Endothelial cell of umbilical vein (primary cell): ENCODE measurements at regions not wholly inside any gene's neighbourhood (a gene's known extent, or its start where the extent isn't known, plus 50 kb on each side); places are given as distances from the start of the nearest gene placed in this dataset.

Experiments used
- BruUV-seq: library from RNA; stranded (reverse); fragments of 400-500 nt; replicated peaks from 2 replicates; lab custom pipeline; 2021; lab: Mats Ljungman, UMichigan
- CTCF ChIA-PET: fragments of 300-600, 350-600 bp; sonication (Branson Sonifier 250); formaldehyde crosslinking; loops from one replicate; lab custom pipeline; 2021; ENCODE audit warnings: antibody characterized with exemption, inconsistent platforms; lab: Charles Lee
- POLR2A ChIA-PET: fragments of 300-600, 350-600 bp; sonication (Branson Sonifier 250); formaldehyde crosslinking; loops from one replicate; lab custom pipeline; 2021; ENCODE audit warnings: antibody characterized with exemption, inconsistent platforms; lab: Charles Lee
- DNase-seq: peaks from one replicate; pipeline ENCODE4 v3.0.0-alpha.2; 2011; ENCODE audit warnings: low read depth, low spot score
- FAIRE-seq: peaks from 2 replicates; lab custom pipeline; 2011; peaks lifted over from hg19 to GRCh38; lab: Jason Lieb, UNC
- H2AFZ ChIP-seq: 2 replicates; pipeline ENCODE4 v1.6.0; 2012; ENCODE audit warnings: low read depth, low read length, control low read depth, inconsistent platforms
- H3K27ac ChIP-seq: 2 replicates; pipeline ENCODE4 v1.5.1; 2011; ENCODE audit warnings: low read depth, mild to moderate bottlenecking, control low read depth, low read length, moderate library complexity; ENCODE audit not compliant: insufficient read depth
- H3K27me3 ChIP-seq, 2 experiments: 2 replicates each; pipeline versions ENCODE4 v1.6.0 to v1.6.1; 2011; ENCODE audit warnings: low read length in 2 of 2, mixed read lengths in 1 of 2; ENCODE audit not compliant: control insufficient read depth in 2 of 2, insufficient read depth in 2 of 2
- H3K36me3 ChIP-seq, 2 experiments: 2 replicates in 1 of 2; 3 replicates in 1 of 2; pipeline ENCODE4 v1.5.1; 2011; ENCODE audit warnings: low read length in 2 of 2, mild to moderate bottlenecking in 1 of 2, moderate library complexity in 1 of 2; ENCODE audit not compliant: control insufficient read depth in 2 of 2, insufficient read depth in 2 of 2; ENCODE audit errors: extremely low read depth in 1 of 2
- H3K4me1 ChIP-seq: 3 replicates; pipeline ENCODE4 v1.5.1; 2011; ENCODE audit warnings: mild to moderate bottlenecking, low read length; ENCODE audit not compliant: control insufficient read depth, insufficient read depth; ENCODE audit errors: extremely low read depth
- H3K4me2 ChIP-seq: 2 replicates; pipeline ENCODE4 v1.6.1; 2011; ENCODE audit warnings: low read length, control low read depth, mixed read lengths; ENCODE audit not compliant: insufficient read depth
- H3K4me3 ChIP-seq, 3 experiments: fragments of 200-600 bp in 1 of 3; sonication (generic), shearing (Covaris generic) in 1 of 3; replicated peaks in 1 of 3; 2 replicates each; pipeline ENCODE4 v1.5.1; 2011 to 2016; ENCODE audit warnings: control low read depth in 3 of 3, low read length in 3 of 3, mild to moderate bottlenecking in 2 of 3, inconsistent platforms in 1 of 3, low read depth in 1 of 3, moderate library complexity in 1 of 3; ENCODE audit not compliant: insufficient read depth in 1 of 3
- H3K79me2 ChIP-seq: 2 replicates; pipeline ENCODE4 v1.6.0; 2012; ENCODE audit warnings: low read length, inconsistent platforms; ENCODE audit not compliant: control insufficient read depth, insufficient read depth
- H3K9ac ChIP-seq: replicated peaks from 2 replicates; pipeline ENCODE3; 2011; ENCODE audit warnings: low read length, control low read depth; ENCODE audit not compliant: insufficient read depth; ENCODE audit errors: extremely low read depth
- H3K9me1 ChIP-seq: replicated peaks from 3 replicates; pipeline ENCODE4 v1.6.0; 2011; ENCODE audit warnings: mild to moderate bottlenecking, low read length; ENCODE audit not compliant: control insufficient read depth, insufficient read depth; ENCODE audit errors: extremely low read depth
- H3K9me3 ChIP-seq: replicated peaks from 2 replicates; pipeline ENCODE4 v1.5.1; 2012; ENCODE audit warnings: low read length, inconsistent platforms; ENCODE audit not compliant: control insufficient read depth, insufficient read depth
- H4K20me1 ChIP-seq: replicated peaks from 2 replicates; pipeline ENCODE3; 2011; ENCODE audit warnings: mild to moderate bottlenecking, low read length; ENCODE audit not compliant: control insufficient read depth, insufficient read depth; ENCODE audit errors: extremely low read depth
- CTCF ChIP-seq, 2 donors: IDR thresholded peaks; 1 replicate in 1 of 2; 2 replicates in 1 of 2; pipeline ENCODE4 v1.5.1; 2011; ENCODE audit warnings: low read length in 2 of 2, mild to moderate bottlenecking in 2 of 2, moderate library complexity in 2 of 2, control low read depth in 1 of 2, inconsistent platforms in 1 of 2, low read depth in 1 of 2; ENCODE audit not compliant: insufficient read depth in 1 of 2; ENCODE audit errors: extremely low read depth in 1 of 2
- EZH2 ChIP-seq: IDR thresholded peaks from 2 replicates; pipeline ENCODE4 v1.6.1; 2012; ENCODE audit warnings: borderline replicate concordance, low read depth, mild to moderate bottlenecking, moderate library complexity, low read length, inconsistent platforms; ENCODE audit not compliant: severe bottlenecking
- FOS ChIP-seq: IDR thresholded peaks from 2 replicates; pipeline ENCODE4 v1.6.1; 2011; ENCODE audit warnings: mild to moderate bottlenecking, low read length, moderate library complexity, borderline replicate concordance; ENCODE audit not compliant: insufficient read depth
- GATA2 ChIP-seq: IDR thresholded peaks from 2 replicates; pipeline ENCODE4 v1.7.0; 2011; ENCODE audit warnings: low read depth, mild to moderate bottlenecking, moderate library complexity, mixed read lengths, low read length; ENCODE audit not compliant: insufficient read length, insufficient read depth
- JUN ChIP-seq: IDR thresholded peaks from 2 replicates; pipeline ENCODE4 v1.6.1; 2011; ENCODE audit warnings: borderline replicate concordance, low read depth; ENCODE audit not compliant: insufficient read length, insufficient read depth
- MAX ChIP-seq: IDR thresholded peaks from 2 replicates; pipeline ENCODE4 v1.6.1; 2011; ENCODE audit not compliant: insufficient read depth, insufficient read length
- MYC ChIP-seq: IDR thresholded peaks from one replicate; pipeline ENCODE4 v1.6.1; 2011; ENCODE audit warnings: mild to moderate bottlenecking, low read depth, low read length
- POLR2A ChIP-seq: IDR thresholded peaks from 2 replicates; pipeline ENCODE4 v1.6.1; 2012; ENCODE audit warnings: low read depth, mild to moderate bottlenecking, control low read depth, low read length
- POLR2AphosphoS5 ChIP-seq: IDR thresholded peaks from 2 replicates; pipeline ENCODE4 v1.6.1; 2012; ENCODE audit warnings: low read depth, mild to moderate bottlenecking, control low read depth, low read length, moderate library complexity; ENCODE audit not compliant: insufficient read depth
- dilution Hi-C: fragments of 300-500 bp; cut with MboI; formaldehyde crosslinking; loops from one replicate; pipeline ENCODE4 v1.15.0; 2019; ENCODE audit warnings: low sequenced_read_pairs; ENCODE audit not compliant: extremely low pct_ligation_motif_present
- intact Hi-C: fragments of 100-400 bp; cut with micrococcal nuclease; formaldehyde crosslinking; loops from one replicate; pipeline ENCODE4 v1.10.0; 2022

- dilution Hi-C loops, result no loop called here
- BruUV-seq, result TSS peak; percentile 47
Observed at GRCh38 chr1:143691400-143691891, 280.3 kb downstream of the FAM72C start.

More at GRCh38 chr1:143691400-143691891, 280.3 kb downstream of the FAM72C start:
- ChIA-PET POLR2A (no interaction called here), CTCF (no interaction called here)
- intact Hi-C loops, result no loop called here
- Histone ChIP-seq H3K4me2 (no peak overlapping the region), H2AFZ (no peak overlapping the region), H3K9ac (no peak overlapping the region), H3K79me2 (no peaks in the 10 kb centered on the region), H3K27ac (no peak overlapping the region), H3K9me3 (no peaks in the 10 kb centered on the region), H3K4me3 (no peak overlapping the region), H3K27me3 (no peaks in the 10 kb centered on the region), H3K36me3 (no peaks in the 10 kb centered on the region), H4K20me1 (no peaks in the 10 kb centered on the region), H3K9me1 (no peaks in the 10 kb centered on the region), H3K4me1 (no peaks in the 10 kb centered on the region)
- TF ChIP-seq JUN (no peak), GATA2 (no peak), FOS (no peak), EZH2 (no peak), CTCF (IDR thresholded peaks at IDR 0.05; ENCODE audit: extremely low read depth in 1 of 2, insufficient read depth in 1 of 2, low read depth in 1 of 2, low read length in 2 of 2) (no peak), MYC (no peak), POLR2A (no peak), POLR2AphosphoS5 (no peak), MAX (no peak)
- DNase-seq (no peak), FAIRE-seq (no peak)
